BLaER1 (cell line): ENCODE measurements at regions not wholly inside any gene's neighbourhood (a gene's known extent, or its start where the extent isn't known, plus 50 kb on each side); places are given as distances from the start of the nearest gene placed in this dataset.
A peak's percentile ranks its signal among the peaks of the same experiment; 100 is the strongest.

Experiments
- H3K27ac ChIP-seq: shearing (Covaris generic); formaldehyde crosslinking; 2 replicates; pipeline ENCODE4 v1.8.1; 2022
- H3K27me3 ChIP-seq: shearing (Covaris generic); formaldehyde crosslinking; 2 replicates; pipeline ENCODE4 v1.8.1; 2022
- H3K36me3 ChIP-seq: shearing (Covaris generic); formaldehyde crosslinking; 2 replicates; pipeline ENCODE4 v1.8.1; 2022
- H3K4me1 ChIP-seq: shearing (Covaris generic); formaldehyde crosslinking; 2 replicates; pipeline ENCODE4 v1.8.1; 2022
- H3K4me2 ChIP-seq: shearing (Covaris generic); formaldehyde crosslinking; 2 replicates; pipeline ENCODE4 v1.8.1; 2022
- H3K4me3 ChIP-seq: shearing (Covaris generic); formaldehyde crosslinking; 2 replicates; pipeline ENCODE4 v1.8.1; 2022
- H3K9ac ChIP-seq: shearing (Covaris generic); formaldehyde crosslinking; 2 replicates; pipeline ENCODE4 v1.8.1; 2022
- H3K9me3 ChIP-seq: shearing (Covaris generic); formaldehyde crosslinking; 2 replicates; pipeline ENCODE4 v1.8.1; 2022
- H4K20me1 ChIP-seq: shearing (Covaris generic); formaldehyde crosslinking; 2 replicates; pipeline ENCODE4 v1.8.1; 2022
- Cebpa-rat ChIP-seq: shearing (Covaris generic); IDR thresholded peaks from 2 replicates; pipeline ENCODE4 v1.8.1; 2022

- no peak overlapping the region for H3K4me3 ChIP-seq
- no peaks in the 10 kb centered on the region for H3K36me3 ChIP-seq
- no peak overlapping the region for H3K4me2 ChIP-seq
- H3K9ac ChIP-seq: no peak overlapping the region
- H4K20me1 ChIP-seq: no peaks in the 10 kb centered on the region
- TF ChIP-seq Cebpa-rat: no peak
- peaks cover 77% of the 10 kb centered on the region for H3K4me1 ChIP-seq
- H3K9me3 ChIP-seq: no peaks in the 10 kb centered on the region
- no peak overlapping the region for H3K27ac ChIP-seq
- H3K27me3 ChIP-seq: no peaks in the 10 kb centered on the region
Observed at GRCh38 chr16:85989863-85990643, 91.1 kb downstream of the IRF8 start.

GRCh38 chr16:85990861-85991301 is 91.9 kb downstream of the IRF8 start:
- no peak overlapping the region for H3K27ac ChIP-seq
- peaks cover 78% of the 10 kb centered on the region for H3K4me1 ChIP-seq
- no peaks in the 10 kb centered on the region for H3K27me3 ChIP-seq
- H3K9ac ChIP-seq: no peak overlapping the region
- H3K9me3 ChIP-seq: no peaks in the 10 kb centered on the region
- no peaks in the 10 kb centered on the region for H3K36me3 ChIP-seq
- TF ChIP-seq Cebpa-rat: no peak
- H3K4me3 ChIP-seq: no peak overlapping the region
- H4K20me1 ChIP-seq: no peaks in the 10 kb centered on the region
- peak overlapping the region; percentile 52 for H3K4me2 ChIP-seq

- peaks cover 79% of the 10 kb centered on the region for H3K4me1 ChIP-seq
- H3K36me3 ChIP-seq: no peaks in the 10 kb centered on the region
- no peak overlapping the region for H3K9ac ChIP-seq
- no peak overlapping the region for H3K4me3 ChIP-seq
- H3K9me3 ChIP-seq: no peaks in the 10 kb centered on the region
- no peaks in the 10 kb centered on the region for H3K27me3 ChIP-seq
- H3K27ac ChIP-seq: no peak overlapping the region
- H4K20me1 ChIP-seq: no peaks in the 10 kb centered on the region
- H3K4me2 ChIP-seq: peak overlapping the region; percentile 52
- TF ChIP-seq Cebpa-rat: no peak
Observed at GRCh38 chr16:85991425-85991824, 92.5 kb downstream of the IRF8 start.

GRCh38 chr16:85991856-85992255 is 92.9 kb downstream of the IRF8 start:
- H3K27me3 ChIP-seq: no peaks in the 10 kb centered on the region
- H3K4me2 ChIP-seq: peak overlapping the region; percentile 52
- TF ChIP-seq Cebpa-rat: no peak

GRCh38 chr16:85992359-85992758 is 93.4 kb downstream of the IRF8 start:
- H3K27me3 ChIP-seq: no peaks in the 10 kb centered on the region
- no peak for TF ChIP-seq Cebpa-rat

More at GRCh38 chr16:85991856-85992255, 92.9 kb downstream of the IRF8 start:
- H3K4me3 ChIP-seq: no peak overlapping the region
- no peaks in the 10 kb centered on the region for H3K9me3 ChIP-seq
- H3K4me1 ChIP-seq: peaks cover 79% of the 10 kb centered on the region
- no peaks in the 10 kb centered on the region for H3K36me3 ChIP-seq
- no peak overlapping the region for H3K9ac ChIP-seq
- no peak overlapping the region for H3K27ac ChIP-seq
- H4K20me1 ChIP-seq: no peaks in the 10 kb centered on the region

GRCh38 chr16:85992779-85993178 is 93.8 kb downstream of the IRF8 start:
- Histone ChIP-seq H3K9ac (no peak overlapping the region), H3K4me2 (peak overlapping the region; percentile 52), H3K27ac (no peak overlapping the region), H3K36me3 (no peaks in the 10 kb centered on the region), H3K9me3 (no peaks in the 10 kb centered on the region), H3K27me3 (no peaks in the 10 kb centered on the region), H3K4me3 (no peak overlapping the region), H3K4me1 (peaks cover 82% of the 10 kb centered on the region), H4K20me1 (no peaks in the 10 kb centered on the region)
- TF ChIP-seq Cebpa-rat: no peak

More at GRCh38 chr16:85992359-85992758, 93.4 kb downstream of the IRF8 start:
- H3K4me3 ChIP-seq: no peak overlapping the region
- H3K27ac ChIP-seq: no peak overlapping the region
- peak overlapping the region; percentile 52 for H3K4me2 ChIP-seq
- peaks cover 79% of the 10 kb centered on the region for H3K4me1 ChIP-seq
- H3K9me3 ChIP-seq: no peaks in the 10 kb centered on the region
- no peak overlapping the region for H3K9ac ChIP-seq
- H3K36me3 ChIP-seq: no peaks in the 10 kb centered on the region
- H4K20me1 ChIP-seq: no peaks in the 10 kb centered on the region

- TF ChIP-seq Cebpa-rat: no peak
- Histone ChIP-seq H3K4me2 (peak overlapping the region; percentile 64), H3K27me3 (no peaks in the 10 kb centered on the region), H3K4me3 (no peak overlapping the region), H3K9ac (no peak overlapping the region), H3K36me3 (no peaks in the 10 kb centered on the region), H4K20me1 (no peaks in the 10 kb centered on the region), H3K9me3 (no peaks in the 10 kb centered on the region), H3K4me1 (peaks cover 88% of the 10 kb centered on the region), H3K27ac (no peak overlapping the region)
Observed at GRCh38 chr16:85994492-85995490, 95.8 kb downstream of the IRF8 start.

- Histone ChIP-seq H4K20me1 (no peaks in the 10 kb centered on the region), H3K4me2 (peak overlapping the region; percentile 64), H3K27me3 (no peaks in the 10 kb centered on the region), H3K4me3 (no peak overlapping the region), H3K36me3 (no peaks in the 10 kb centered on the region), H3K9me3 (no peaks in the 10 kb centered on the region), H3K9ac (no peak overlapping the region), H3K27ac (no peak overlapping the region), H3K4me1 (peaks cover 81% of the 10 kb centered on the region)
- TF ChIP-seq Cebpa-rat: no peak
Observed at GRCh38 chr16:85995541-85996423, 96.8 kb downstream of the IRF8 start.

GRCh38 chr16:85996843-85997242 is 97.9 kb downstream of the IRF8 start:
- Histone ChIP-seq H4K20me1 (no peaks in the 10 kb centered on the region), H3K4me2 (peak overlapping the region; percentile 64), H3K4me3 (no peak overlapping the region), H3K4me1 (peaks cover 70% of the 10 kb centered on the region), H3K27ac (no peak overlapping the region), H3K9me3 (no peaks in the 10 kb centered on the region), H3K27me3 (no peaks in the 10 kb centered on the region), H3K9ac (no peak overlapping the region), H3K36me3 (no peaks in the 10 kb centered on the region)
- TF ChIP-seq Cebpa-rat: no peak
